NCI-H1092 treated with DMSO at 0.1 percent for 48 hours (cell line): ENCODE measurements at regions not wholly inside any gene's neighbourhood (a gene's known extent, or its start where the extent isn't known, plus 50 kb on each side); places are given as distances from the start of the nearest gene placed in this dataset.
"Not testable (repeated sequence)": the region's sequence is repeated elsewhere in the genome, so short reads cannot be mapped to it uniquely, and the experiment has no call there.

Experiments used
- DNase-seq: peaks from one replicate; lab custom pipeline; 2025; lab: John Stamatoyannopoulos, UW

DNA sequence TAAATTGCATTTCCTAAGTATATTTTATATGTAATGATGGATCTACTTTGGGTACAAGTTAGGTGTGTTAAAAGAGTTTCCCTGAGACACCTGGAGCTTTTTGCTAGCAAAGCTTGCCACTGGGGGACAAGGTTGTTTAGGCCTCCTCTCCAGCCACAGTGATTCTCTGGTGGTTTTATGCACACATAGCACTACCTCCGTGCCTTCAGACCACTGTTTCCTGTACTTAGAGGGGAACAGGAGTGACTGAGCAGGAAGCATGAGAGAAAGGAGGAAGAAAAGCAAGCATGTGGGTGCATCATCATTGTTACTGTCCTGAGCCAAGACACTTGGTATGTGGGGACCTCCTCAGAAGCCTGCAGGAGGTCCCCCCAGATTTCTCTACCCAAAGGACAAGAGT, 272.1 kb downstream of the RASEF start:
- DNase-seq, result no peak

DNA sequence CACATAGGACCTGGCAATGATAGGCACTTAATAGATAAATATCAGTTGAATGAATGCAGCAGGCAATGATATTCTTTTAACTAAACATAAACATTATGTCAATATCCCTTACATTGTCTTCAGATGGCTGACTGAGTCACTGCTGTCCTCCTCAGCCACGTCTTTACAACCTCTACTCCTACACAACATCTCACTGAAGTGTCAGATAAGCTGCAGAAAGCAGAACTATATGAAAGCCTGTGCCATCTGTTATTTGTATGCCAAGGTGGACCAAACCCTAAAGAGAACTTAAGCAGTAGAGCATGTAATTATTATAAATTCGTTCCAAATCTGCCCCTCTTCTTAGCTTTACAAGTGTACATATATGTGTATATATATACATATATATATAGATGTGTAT, 271.2 kb downstream of the RASEF start:
- no peak for DNase-seq

DNA sequence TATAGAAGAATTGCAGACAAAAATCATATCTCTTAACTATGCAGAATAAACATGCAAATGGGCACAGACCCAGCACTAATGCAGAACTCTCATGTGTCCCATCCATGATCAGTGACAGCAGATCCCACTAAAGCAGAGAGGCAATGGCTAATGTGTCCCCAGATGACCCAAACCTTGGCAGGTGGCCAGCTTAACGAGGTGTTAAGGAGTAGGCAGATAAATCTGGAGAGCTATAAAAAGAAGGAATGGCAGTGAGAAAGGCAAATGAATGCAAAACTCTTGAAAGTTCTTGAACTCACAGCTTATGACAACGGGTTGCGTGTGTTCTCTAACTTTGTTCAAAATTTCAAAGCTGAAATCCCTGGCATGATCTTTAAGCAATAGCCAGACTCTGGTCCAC, 265.4 kb downstream of the RASEF start:
- peak; percentile 62 for DNase-seq

DNA sequence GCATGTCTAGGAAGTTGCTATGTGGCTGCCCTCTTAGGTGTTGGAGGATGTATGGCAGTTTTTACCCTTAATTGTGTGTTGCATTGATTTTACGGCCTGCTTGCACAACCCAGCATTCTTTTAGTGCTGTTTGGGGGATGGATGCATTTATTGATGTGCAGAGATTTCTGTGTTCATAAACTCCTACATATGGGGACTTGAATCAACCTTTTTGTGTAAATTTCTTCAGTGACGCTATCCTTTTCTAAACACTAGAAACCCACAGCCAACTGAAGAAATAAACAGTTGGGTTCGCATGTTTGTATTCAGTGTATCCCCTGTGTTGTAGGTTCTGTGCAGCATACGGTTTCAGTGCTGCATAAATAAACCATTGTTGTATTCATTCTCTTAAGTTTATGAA, 263.7 kb downstream of the RASEF start:
- DNase-seq, result no peak

DNA sequence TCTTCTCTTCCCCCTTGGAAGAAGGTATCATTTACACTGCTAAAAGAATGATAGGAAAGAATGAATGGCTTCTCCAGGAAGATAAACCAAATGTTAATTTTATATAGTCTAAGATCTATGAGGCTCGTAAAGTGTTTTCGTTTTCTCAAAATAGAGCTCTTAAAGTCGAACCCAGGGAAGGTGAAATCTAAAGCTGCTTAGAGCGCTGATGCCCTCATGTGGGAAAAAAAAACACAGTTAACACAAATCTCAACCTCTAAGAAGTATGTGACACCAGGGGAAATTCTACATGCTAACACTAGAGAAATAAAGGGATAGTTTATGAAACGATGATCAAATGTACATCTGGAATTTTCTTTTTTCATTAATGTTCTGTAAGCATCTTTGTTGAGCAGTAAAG, 257.9 kb downstream of the RASEF start:
- peak; percentile 1 for DNase-seq

DNA sequence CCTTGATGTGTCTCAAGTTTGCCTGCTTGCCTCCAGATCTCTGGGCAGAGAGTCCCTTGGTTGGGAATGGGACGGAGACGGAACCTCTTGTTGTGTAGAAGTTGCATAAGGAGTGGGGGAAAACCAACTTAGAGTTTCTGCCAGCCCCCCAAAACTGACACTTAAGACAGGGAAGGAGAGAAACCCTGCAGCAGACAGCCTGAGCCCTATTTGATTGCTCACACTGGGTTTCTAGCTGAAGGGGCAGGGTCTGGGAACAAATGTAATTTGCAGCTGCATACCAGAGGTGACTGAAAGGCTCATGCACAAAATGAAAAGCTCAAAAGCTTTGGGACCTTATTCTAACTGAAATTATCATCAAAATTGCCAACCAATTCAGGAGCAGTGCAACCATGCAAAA, 254.5 kb downstream of the RASEF start:
- no peak for DNase-seq

DNA sequence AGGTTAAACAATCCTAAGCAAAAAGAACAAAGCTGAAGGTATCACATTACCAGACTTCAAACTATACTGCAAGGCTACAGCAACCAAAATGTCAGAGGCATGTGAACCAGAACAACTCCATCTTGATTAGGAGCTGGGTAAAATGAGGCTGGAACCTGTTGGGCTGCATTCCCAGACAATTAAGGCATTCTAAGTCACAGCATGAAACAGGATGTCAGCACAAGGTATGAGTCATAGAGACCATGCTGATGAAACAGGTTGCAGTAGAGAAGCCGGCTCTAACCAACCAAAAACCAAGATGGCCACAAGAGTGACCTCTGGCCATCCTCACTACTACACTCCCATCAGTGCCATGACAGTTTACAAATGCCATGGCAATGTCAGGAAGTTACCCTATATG, 252.0 kb downstream of the RASEF start:
- no peak for DNase-seq

DNA sequence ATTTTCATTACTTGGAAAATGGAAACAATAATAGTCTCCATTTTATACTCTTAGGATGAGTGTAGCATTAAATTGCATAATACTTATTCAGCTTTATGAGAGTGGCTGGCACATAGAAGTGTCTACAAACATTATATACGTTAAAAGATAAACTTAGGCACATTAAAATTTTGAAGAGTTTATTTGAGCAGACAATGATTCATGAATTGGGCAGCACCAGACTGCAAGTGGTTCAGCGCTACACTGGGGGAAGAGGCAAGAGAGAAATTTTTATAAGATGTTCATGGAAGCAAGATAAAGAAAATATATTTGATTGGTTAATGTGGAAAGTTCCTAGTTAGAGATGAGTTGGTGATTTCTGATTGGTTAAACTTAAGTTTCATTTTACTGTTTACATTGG, 243.7 kb downstream of the RASEF start:
- no peak for DNase-seq

DNA sequence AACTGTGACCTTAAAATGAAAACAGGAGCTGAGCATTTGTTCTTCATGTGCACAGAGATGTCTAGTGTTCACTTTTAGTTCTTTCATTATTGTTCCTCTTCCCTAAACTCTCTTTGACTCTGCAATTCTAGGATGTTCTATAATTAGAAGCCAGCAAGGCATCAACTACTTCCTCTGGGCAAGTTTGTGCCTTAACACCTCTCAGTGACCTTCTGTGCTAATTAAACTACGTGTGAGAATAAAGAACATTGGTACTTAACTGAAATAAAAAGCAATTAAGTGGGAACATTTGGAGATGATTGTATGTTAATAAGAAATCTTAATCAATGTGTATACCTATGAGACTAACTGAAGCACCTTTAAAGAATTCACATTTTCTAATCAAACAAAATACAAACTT, 242.8 kb downstream of the RASEF start:
- no peak for DNase-seq

DNA sequence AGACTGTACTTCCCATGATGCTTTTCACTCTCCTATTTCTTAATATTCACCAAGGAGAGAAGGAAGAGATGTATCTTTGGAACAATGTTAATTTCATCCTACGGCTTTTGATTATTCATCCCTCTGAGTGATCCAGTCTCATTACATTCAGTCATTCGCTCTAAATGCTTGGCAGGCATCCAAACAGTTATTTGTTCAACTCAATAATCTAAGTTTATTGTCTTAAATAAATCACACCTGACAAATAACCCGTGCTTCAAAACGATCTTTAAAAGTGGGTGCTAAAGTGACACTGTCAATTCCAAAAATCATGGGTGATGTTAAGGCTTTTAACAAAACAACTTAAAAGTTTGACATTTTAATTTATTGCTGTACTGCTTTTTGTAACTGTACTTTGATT, 233.1 kb downstream of the RASEF start:
- DNase-seq, result peak; percentile 37

DNA sequence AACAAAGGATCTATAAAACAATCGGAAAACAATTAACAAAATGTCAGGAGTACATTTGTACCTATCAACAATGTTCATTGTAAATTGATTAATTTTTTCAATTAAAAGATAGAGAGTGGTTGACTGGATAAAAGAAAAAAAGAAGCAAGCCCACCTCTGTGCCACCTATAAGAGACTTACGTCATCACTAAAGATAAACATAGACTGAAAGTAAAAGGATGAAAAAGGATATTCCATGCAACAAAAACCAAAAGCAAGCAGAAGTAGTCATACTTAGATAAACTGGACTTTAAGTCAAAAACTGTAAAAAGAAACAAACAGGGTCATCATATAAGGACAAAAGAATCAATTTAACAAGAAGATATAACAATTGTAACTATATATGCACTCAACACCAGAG, 197.4 kb downstream of the RASEF start:
- no peak for DNase-seq

DNA sequence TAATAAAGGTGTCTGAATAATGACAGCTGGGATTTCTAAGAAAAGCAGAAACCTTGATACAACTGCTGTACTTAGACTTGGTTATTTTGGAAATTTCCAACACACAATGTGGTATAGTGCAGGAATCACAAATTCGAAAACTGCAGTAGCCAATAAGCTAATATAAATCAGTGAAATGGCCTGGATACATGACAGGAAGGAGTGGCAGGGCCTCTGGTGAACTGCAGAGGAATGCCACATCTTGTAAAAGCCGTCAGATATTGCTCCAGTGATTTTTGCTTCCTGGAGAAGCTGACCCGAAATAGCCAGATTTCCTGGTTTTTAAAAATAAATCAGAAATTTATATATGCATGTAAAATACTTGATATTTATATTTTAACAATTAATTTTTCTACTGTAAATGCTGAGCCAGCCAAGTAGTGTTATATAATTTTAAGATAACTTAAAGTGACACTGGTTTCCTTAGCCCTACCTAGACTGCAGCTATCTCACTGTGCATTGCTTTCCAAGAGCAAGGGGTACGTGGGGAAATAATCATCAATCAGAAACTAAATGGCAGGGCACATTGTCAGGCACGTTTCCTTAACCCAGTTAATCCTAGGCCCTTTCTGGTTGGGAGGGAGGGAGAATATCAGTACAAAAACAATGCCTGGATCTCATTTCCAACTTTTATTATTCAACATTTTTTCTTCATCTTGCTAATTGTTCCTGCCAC, 182.4 kb downstream of the RASEF start:
- DNase-seq, result no peak

DNA sequence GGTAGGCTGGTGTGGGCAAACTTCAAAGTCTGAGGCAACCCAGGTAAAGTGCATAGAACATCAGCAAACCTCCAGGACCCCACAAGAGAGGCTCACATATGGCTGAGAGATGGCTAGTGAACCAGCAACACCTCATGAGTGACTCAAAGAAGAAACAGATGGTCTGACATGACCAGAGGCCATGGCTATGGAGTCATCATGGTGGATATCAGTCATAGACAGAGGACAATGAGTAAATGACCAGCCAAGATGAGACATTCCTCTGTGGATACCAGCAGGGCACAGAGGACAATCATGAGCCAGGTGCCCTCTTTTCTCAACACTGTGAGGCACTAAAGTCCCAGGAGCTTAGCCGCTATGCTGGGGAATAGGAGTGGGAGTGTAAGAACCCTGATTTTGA, 180.8 kb downstream of the RASEF start:
- no peak for DNase-seq

DNA sequence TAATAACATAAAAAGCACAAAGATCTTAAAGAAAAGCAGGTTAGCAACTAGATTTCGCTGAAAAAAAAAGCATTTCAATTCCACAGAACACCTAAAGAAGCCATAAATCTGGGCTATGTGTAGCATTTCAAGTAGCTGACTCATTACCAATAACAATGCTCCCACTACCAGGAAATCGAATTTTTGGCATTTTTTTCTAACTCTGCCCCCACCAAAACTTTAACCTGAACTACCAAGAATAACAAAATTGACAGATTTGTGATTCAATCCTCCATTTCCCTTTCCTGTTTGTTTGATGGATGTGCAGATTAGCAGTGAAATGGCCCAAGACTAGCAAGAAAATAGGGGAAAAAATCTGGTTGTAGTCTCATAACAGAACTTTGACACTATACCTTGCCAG, 180.2 kb downstream of the RASEF start:
- no peak for DNase-seq

DNA sequence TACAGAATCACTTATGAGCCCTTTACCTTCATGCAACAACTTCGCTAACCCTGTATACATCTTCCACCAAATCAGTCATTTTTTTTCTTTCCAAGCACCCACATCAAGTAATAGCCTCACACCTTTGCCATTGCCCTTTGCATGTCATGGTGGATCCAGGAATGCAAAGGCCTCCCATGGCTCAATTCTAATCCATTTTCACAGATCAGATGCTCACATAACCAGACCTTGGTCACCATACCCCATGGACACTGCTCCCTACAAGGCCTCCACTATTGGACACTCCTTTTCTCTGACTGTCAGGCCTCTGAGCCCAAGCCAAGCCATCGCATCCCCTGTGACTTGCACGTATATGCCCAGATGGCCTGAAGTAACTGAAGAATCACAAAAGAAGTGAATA, 179.5 kb downstream of the RASEF start:
- DNase-seq, result no peak

DNA sequence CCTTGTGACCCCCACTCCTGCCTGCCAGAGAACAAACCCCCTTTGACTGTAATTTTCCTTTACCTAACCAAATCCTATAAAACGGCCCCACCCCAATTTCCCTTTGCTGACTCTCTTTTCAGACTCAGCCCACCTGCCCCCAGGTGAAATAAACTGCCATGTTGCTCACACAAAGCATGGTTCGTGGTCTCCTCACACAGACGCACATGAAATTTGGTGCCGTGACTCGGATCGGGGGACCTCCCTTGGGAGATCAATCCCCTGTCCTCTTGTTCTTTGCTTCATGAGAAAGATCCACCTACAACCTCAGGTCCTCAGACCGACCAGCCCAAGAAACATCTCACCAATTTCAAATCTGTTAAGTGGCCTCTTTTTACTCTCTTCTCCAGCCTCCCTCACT, 179.0 kb downstream of the RASEF start:
- DNase-seq, result not testable (repeated sequence)

DNA sequence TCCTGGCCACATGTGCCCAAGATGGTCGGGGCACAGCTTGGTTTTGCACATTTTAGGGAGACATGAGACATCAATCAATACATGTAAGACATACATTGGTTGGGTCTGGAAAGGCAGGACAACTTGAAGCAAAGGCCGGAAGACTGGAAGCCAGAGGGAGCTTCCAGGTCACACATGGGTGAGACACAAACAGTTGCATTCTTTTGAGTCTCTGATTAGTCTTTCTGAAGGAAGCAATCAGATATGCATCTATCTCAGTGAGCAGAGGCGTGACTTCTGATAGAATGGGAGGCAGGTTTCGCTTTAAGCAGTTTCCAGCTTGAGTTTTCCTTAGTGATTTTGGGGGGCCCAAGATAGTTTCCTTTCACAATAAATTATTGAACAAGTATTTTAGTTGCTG, 172.5 kb downstream of the RASEF start:
- DNase-seq, result no peak

DNA sequence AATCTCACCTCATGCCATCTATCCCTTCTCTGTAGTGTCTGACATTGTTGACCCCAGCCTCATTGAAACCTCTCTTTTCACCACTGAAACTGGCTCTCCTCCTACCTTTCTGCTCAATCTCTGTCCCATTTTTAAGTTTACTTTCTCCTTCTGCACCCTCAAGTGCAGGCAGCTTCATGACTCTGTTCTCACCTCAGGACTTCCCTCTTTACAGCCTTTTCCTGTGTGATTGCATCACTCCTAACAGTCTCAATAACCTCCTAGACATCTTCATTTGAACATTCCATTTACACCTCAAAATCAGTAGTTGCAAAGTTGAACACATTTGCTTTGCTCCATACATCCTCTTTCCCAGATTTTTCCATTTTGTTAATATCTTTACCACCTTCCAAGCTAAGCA, 172.1 kb downstream of the RASEF start:
- DNase-seq, result no peak

DNA sequence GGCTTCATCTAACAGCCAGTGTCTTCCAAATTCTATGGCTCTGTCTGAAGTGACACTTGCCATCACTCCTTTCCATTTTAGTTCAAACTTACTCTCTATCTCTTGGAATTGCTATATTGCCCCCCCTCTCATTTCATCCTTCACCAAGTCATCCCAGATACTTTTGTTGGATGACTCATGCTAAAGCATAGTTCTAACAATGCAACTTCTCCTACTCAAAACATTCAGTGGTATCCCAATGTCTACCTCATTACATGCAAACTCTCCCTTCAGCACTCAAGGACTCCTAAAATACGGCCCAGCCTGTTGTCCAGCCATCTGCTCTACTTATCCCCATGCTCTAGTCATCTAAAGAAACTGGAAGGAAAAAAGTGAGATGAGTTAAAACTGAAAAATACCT, 171.6 kb downstream of the RASEF start:
- DNase-seq, result no peak

DNA sequence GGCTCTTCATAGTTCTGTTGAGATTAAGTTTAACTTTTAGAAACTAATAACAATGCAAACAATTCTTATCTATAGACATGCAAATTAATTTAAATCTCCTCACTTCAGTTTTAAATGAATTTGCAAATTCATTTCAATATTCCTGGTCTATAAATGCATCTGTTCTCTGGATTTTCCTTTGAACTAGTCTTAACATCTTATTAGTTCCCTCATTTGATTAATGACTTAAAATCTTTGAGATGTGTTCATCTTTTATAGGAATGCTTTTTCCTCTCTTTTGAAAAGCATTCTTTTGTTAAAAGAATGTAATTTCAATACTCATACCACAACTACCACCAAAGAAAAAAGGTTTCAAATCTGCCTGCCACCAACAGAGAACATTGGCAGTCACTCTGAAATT, 169.4 kb downstream of the RASEF start:
- no peak for DNase-seq

DNA sequence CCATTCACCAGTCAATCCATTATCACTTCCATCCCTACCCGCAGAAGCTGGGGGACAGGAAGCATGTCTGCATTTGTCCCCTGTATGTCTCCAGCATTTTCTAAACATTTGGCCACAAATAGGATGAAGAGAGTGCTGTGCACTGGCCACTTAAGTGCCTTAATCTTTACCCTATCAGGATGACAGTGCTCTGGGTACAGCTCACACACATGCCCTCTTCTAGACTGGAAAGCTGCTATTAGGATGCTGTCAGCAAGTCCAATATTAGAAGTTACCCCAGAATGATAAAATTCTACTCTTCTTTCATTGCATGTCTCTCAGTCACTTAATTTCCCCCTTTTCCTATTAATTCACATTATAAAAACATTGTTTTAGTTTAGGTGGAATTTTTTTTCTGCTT, 168.4 kb downstream of the RASEF start:
- no peak for DNase-seq

DNA sequence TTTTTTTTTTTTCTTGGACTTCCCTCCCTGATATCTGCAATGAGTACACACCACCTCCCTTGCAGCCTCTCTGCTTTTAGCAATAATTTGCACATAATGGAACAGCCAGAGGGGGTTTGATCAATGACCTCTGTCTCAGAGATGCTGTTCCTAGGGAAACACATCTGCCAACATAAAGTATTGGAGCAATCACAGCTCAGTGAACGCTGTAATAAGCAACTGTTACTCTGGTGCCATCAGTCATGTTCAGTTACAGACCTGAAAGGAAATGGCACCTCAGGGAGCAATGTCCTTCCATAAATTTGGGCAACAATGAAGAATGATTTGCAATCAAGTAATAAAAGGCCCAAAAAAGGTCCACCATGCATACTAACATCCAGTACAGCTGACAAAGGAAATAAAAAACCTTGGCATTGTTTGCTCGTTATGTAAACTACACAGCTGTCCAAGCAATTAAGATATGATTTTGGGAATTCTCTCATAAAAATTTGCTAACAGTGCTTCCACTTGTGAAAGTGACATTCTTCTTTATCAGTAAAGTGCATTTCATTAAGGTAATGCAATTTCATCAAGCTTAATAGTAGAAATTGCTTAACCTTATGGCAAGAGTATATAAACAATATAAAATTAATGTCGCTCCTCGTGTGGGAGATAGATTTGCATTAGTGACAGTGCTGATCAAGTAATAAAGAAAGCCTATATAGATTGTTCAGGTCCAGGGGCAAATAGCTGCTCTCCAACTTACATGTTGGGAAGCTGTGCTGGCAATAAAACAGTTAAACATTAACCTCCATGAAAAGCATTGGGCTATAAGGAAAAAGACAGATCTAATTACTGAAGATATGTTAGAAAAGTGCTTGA, 167.8 kb downstream of the RASEF start:
- DNase-seq, result peak; percentile 37

DNA sequence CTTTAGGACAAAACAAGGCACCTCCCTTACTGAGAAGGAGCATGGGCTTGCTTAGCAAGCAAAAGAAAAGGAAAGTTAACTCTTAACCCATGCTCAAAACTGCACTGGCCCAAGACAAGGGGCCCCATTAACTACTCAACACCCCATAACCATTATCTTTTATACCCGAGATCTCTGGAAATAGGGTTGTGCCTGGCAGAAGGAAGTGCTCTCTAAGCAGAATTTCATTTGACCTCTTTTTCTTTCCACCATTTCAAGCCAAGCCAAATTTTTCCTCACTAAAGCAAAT, 167.2 kb downstream of the RASEF start:
- DNase-seq, result no peak

DNA sequence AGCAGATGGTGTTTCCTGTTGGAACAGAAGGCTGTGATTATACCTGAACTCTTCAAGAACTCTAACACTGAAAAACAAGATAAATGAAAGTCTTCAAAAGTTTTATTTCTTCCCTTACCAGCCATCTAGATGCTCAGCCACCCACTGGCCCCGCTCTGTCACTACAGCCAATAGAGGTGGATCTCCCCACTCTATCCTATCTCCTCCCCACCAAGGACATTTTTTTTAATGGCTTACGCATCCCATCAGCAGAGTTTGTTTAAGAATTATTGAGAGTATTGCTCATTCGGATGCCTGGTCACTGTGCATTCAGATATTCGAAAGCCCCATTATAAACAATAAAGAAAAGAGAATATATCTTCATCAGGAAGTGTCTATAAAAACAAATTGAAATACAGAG, 159.4 kb downstream of the RASEF start:
- no peak for DNase-seq
